ENCODE measurements at regions not wholly inside any gene's neighbourhood (a gene's known extent, or its start where the extent isn't known, plus 50 kb on each side); places are given as distances from the start of the nearest gene placed in this dataset.

DNA sequence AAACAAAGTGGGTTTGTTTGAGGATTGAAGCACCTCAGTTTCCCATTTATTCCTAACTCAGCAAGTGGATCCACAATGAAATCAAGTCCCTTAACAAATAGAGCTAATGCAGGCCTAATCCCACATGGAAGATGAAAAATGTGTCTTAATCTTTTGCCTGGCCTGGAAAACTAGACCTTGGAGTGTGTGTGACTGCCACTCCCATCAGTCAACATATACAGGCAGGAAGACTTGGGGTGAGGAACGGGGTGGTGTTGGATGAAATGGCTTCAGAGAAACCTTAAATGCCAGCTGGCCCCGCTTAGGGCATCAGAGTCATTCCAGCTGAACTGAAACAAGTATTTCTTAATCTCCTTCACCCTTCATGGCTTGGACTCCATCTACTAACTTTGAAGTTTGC is 269.5 kb downstream of the MAF start:
- no peak overlapping the region for H3K4me2 ChIP-seq (ENCODE audit: low read length)
- H3K9ac ChIP-seq (ENCODE audit: low read length), result no peak overlapping the region
- H3K36me3 ChIP-seq (ENCODE audit: insufficient read depth, low read length), result no peaks in the 10 kb centered on the region
- H3K9me2 ChIP-seq (ENCODE audit: low read depth, low read length), result no peaks in the 10 kb centered on the region
- H3F3A ChIP-seq (ENCODE audit: insufficient read depth, low read length), result no peaks in the 10 kb centered on the region
- H3K4me1 ChIP-seq (ENCODE audit: insufficient read depth, low read length, severe bottlenecking), result no peaks in the 10 kb centered on the region
- H4K20me1 ChIP-seq (ENCODE audit: insufficient read depth, low read length), result no peaks in the 10 kb centered on the region
- no peak overlapping the region for H3K4me3 ChIP-seq (ENCODE audit: low read depth, low read length, poor library complexity, severe bottlenecking)
- H3K27me3 ChIP-seq (ENCODE audit: insufficient read depth, low read length), result no peaks in the 10 kb centered on the region
- no peak overlapping the region for H2AFZ ChIP-seq (ENCODE audit: low read length)
- H3K9me3 ChIP-seq (ENCODE audit: low read length), result no peaks in the 10 kb centered on the region
- no peak overlapping the region for H3K27ac ChIP-seq (ENCODE audit: low read depth, low read length, poor library complexity, severe bottlenecking)
- TF ChIP-seq, protein P1, sequence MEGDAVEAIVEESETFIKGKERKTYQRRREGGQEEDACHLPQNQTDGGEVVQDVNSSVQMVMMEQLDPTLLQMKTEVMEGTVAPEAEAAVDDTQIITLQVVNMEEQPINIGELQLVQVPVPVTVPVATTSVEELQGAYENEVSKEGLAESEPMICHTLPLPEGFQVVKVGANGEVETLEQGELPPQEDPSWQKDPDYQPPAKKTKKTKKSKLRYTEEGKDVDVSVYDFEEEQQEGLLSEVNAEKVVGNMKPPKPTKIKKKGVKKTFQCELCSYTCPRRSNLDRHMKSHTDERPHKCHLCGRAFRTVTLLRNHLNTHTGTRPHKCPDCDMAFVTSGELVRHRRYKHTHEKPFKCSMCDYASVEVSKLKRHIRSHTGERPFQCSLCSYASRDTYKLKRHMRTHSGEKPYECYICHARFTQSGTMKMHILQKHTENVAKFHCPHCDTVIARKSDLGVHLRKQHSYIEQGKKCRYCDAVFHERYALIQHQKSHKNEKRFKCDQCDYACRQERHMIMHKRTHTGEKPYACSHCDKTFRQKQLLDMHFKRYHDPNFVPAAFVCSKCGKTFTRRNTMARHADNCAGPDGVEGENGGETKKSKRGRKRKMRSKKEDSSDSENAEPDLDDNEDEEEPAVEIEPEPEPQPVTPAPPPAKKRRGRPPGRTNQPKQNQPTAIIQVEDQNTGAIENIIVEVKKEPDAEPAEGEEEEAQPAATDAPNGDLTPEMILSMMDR (IDR thresholded peaks at IDR 0.05; ENCODE audit: low read length), result no peak
- no peak for TF ChIP-seq EZH2 (IDR thresholded peaks at IDR 0.05; ENCODE audit: borderline replicate concordance, low read length)
- no peaks in the 10 kb centered on the region for H3K79me2 ChIP-seq (ENCODE audit: insufficient read depth, low read length)

DNA sequence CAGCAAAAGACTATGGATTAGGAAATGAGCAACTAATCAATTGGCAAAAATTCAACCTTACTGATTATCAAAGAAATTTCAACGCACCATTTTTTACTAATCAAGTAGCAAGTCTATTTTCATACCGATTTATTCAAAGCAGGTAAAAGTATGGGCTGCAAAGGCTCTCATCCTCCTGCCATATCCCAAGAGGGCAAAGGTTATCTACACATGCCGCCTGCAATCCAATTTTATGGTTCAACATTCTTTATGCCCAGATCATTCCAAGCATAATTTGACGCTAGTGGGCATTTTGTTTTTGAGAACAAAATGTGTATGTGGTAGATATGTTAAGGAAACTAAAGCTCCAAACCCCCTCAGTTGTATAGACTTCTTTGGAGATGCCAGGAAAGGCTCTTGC is 270.6 kb downstream of the MAF start:
- H4K20me1 ChIP-seq (ENCODE audit: insufficient read depth, low read length), result no peaks in the 10 kb centered on the region
- H3K9ac ChIP-seq (ENCODE audit: low read length), result no peak overlapping the region
- H3K9me2 ChIP-seq (ENCODE audit: low read depth, low read length), result no peaks in the 10 kb centered on the region
- no peaks in the 10 kb centered on the region for H3K79me2 ChIP-seq (ENCODE audit: insufficient read depth, low read length)
- TF ChIP-seq, protein P1 (IDR thresholded peaks at IDR 0.05; ENCODE audit: low read length), result no peak
- TF ChIP-seq EZH2 (IDR thresholded peaks at IDR 0.05; ENCODE audit: borderline replicate concordance, low read length), result no peak
- H3K27ac ChIP-seq (ENCODE audit: low read depth, low read length, poor library complexity, severe bottlenecking), result no peak overlapping the region
- no peak overlapping the region for H3K4me2 ChIP-seq (ENCODE audit: low read length)
- no peaks in the 10 kb centered on the region for H3K27me3 ChIP-seq (ENCODE audit: insufficient read depth, low read length)
- H2AFZ ChIP-seq (ENCODE audit: low read length), result no peak overlapping the region
- H3F3A ChIP-seq (ENCODE audit: insufficient read depth, low read length), result no peaks in the 10 kb centered on the region
- no peaks in the 10 kb centered on the region for H3K4me1 ChIP-seq (ENCODE audit: insufficient read depth, low read length, severe bottlenecking)
- no peaks in the 10 kb centered on the region for H3K9me3 ChIP-seq (ENCODE audit: low read length)
- no peaks in the 10 kb centered on the region for H3K36me3 ChIP-seq (ENCODE audit: insufficient read depth, low read length)
- no peak overlapping the region for H3K4me3 ChIP-seq (ENCODE audit: low read depth, low read length, poor library complexity, severe bottlenecking)

DNA sequence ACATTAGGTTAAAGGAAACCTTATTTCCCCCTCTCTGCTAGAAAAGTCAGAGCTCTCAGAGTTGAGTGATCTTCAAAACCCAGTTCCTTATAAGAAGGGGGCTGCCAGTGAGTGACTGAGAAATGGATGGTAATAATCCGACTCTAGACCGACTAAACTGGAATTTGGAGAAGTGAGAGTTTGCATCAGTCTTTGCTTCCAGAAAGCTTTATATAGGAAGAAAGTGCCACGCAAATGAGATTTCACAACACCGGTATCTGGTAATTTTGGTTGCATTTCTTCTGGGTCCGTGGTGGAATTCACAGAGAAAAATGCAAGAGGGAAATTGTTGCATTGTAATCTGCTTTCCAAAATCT is 271.4 kb downstream of the MAF start:
- H3F3A ChIP-seq (ENCODE audit: insufficient read depth, low read length), result no peaks in the 10 kb centered on the region
- H3K27me3 ChIP-seq (ENCODE audit: insufficient read depth, low read length), result no peaks in the 10 kb centered on the region
- H2AFZ ChIP-seq (ENCODE audit: low read length), result no peak overlapping the region
- H3K79me2 ChIP-seq (ENCODE audit: insufficient read depth, low read length), result no peaks in the 10 kb centered on the region
- TF ChIP-seq, protein P1 (IDR thresholded peaks at IDR 0.05; ENCODE audit: low read length), result no peak
- TF ChIP-seq EZH2 (IDR thresholded peaks at IDR 0.05; ENCODE audit: borderline replicate concordance, low read length), result no peak
- no peaks in the 10 kb centered on the region for H3K9me3 ChIP-seq (ENCODE audit: low read length)
- H3K4me3 ChIP-seq (ENCODE audit: low read depth, low read length, poor library complexity, severe bottlenecking), result no peak overlapping the region
- no peaks in the 10 kb centered on the region for H4K20me1 ChIP-seq (ENCODE audit: insufficient read depth, low read length)
- no peaks in the 10 kb centered on the region for H3K4me1 ChIP-seq (ENCODE audit: insufficient read depth, low read length, severe bottlenecking)
- H3K9ac ChIP-seq (ENCODE audit: low read length), result no peak overlapping the region
- H3K27ac ChIP-seq (ENCODE audit: low read depth, low read length, poor library complexity, severe bottlenecking), result no peak overlapping the region
- no peaks in the 10 kb centered on the region for H3K36me3 ChIP-seq (ENCODE audit: insufficient read depth, low read length)
- H3K4me2 ChIP-seq (ENCODE audit: low read length), result no peak overlapping the region
- H3K9me2 ChIP-seq (ENCODE audit: low read depth, low read length), result no peaks in the 10 kb centered on the region
